ENCODE measurements at regions not wholly inside any gene's neighbourhood (a gene's known extent, or its start where the extent isn't known, plus 50 kb on each side); places are given as distances from the start of the nearest gene placed in this dataset.

DNA sequence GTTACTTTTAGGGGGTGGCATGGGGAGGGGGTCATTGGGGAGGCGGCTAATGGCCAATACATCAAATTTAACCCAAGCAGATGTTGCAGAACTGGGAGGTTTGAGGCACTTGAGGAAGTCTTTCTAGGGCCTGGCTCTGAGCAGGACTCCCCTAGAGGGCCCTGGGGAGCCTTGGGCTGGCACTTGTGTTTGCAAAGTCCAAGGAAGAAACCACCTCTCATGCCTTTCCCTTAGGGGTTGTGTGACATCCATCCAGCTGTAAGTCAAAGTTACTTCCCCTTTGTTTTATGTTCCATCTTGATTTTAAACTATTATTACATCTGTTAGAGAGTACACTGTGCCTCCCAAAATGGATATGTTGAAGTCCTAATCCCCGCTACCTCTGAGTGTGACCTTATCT is 159.9 kb downstream of the KATNAL1 start:
- CTCF ChIA-PET = interaction anchor here (1.0 kb wide), 1 partner anchor 1283 kb away, joined by 3 read pairs; no protein-coding TSS in a partner anchor
- Histone ChIP-seq H3K27ac (ENCODE audit: extremely low read depth, low read depth, low read length) (no peak overlapping the region), H3K4me1 (ENCODE audit: control insufficient read depth, insufficient read depth, low read length) (no peaks in the 10 kb centered on the region), H3K4me3 (ENCODE audit: low read depth, low read length) (no peak overlapping the region), H3K9me3 (ENCODE audit: control insufficient read depth, insufficient read depth, low read depth, low read length) (no peaks in the 10 kb centered on the region), H3K36me3 (ENCODE audit: control insufficient read depth in 2 of 2, insufficient read depth in 1 of 2, low read length in 2 of 2) (no peaks in the 10 kb centered on the region)
- POLR2A ChIA-PET = interaction anchor here (0.6 kb wide), 1 partner anchor 96 kb away, joined by 4 read pairs; no protein-coding TSS in a partner anchor
- TF ChIP-seq ZNF10 (tag by site-specific recombination; IDR thresholded peaks at IDR 0.05) (no peak), ZNF626 (tag by site-specific recombination; IDR thresholded peaks at IDR 0.05) (no peak)

DNA sequence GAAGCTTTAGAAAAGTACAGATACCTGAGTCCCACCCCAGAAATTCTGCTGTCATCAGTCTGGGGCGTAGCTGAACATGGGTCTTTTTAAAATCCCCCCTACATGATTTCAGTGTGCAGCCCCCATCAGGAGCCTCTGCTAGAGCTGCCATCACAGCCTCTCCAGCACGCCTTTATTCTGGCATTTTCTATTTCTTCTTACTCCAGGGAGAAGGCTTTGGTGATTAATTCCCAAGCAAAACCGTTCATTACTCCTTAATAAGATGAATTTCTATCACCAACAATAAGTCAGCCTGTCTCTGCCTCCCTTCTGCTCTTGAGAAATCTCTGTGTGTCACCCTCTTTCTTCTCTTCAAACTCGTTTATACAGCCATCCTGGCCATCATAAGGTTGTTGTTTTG is 160.3 kb downstream of the KATNAL1 start:
- POLR2A ChIA-PET = no interaction called here
- TF ChIP-seq ZNF585B (tag by site-specific recombination; IDR thresholded peaks at IDR 0.05) = no peak
- TF ChIP-seq, protein P1, sequence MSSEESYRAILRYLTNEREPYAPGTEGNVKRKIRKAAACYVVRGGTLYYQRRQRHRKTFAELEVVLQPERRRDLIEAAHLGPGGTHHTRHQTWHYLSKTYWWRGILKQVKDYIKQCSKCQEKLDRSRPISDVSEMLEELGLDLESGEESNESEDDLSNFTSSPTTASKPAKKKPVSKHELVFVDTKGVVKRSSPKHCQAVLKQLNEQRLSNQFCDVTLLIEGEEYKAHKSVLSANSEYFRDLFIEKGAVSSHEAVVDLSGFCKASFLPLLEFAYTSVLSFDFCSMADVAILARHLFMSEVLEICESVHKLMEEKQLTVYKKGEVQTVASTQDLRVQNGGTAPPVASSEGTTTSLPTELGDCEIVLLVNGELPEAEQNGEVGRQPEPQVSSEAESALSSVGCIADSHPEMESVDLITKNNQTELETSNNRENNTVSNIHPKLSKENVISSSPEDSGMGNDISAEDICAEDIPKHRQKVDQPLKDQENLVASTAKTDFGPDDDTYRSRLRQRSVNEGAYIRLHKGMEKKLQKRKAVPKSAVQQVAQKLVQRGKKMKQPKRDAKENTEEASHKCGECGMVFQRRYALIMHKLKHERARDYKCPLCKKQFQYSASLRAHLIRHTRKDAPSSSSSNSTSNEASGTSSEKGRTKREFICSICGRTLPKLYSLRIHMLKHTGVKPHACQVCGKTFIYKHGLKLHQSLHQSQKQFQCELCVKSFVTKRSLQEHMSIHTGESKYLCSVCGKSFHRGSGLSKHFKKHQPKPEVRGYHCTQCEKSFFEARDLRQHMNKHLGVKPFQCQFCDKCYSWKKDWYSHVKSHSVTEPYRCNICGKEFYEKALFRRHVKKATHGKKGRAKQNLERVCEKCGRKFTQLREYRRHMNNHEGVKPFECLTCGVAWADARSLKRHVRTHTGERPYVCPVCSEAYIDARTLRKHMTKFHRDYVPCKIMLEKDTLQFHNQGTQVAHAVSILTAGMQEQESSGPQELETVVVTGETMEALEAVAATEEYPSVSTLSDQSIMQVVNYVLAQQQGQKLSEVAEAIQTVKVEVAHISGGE (tag by site-specific recombination; conservative IDR thresholded peaks at IDR 0.05; ENCODE audit: low read depth) = no peak
- no peak for TF ChIP-seq ZNF670 (tag by site-specific recombination; IDR thresholded peaks at IDR 0.05; ENCODE audit: low read depth)
- TF ChIP-seq ZNF514 (tag by site-specific recombination; IDR thresholded peaks at IDR 0.05) = no peak
- TF ChIP-seq ZNF239 (tag by site-specific recombination; IDR thresholded peaks at IDR 0.05) = no peak
- no peak for TF ChIP-seq SALL2 (tag by site-specific recombination; IDR thresholded peaks at IDR 0.05; ENCODE audit: borderline replicate concordance)
- no peak for TF ChIP-seq KLF7 (tag by site-specific recombination; IDR thresholded peaks at IDR 0.05; ENCODE audit: borderline replicate concordance)
- no peak for TF ChIP-seq ZNF76 (tag by site-specific recombination; IDR thresholded peaks at IDR 0.05; ENCODE audit: borderline replicate concordance, low read depth)
- TF ChIP-seq YY1 (tag by site-specific recombination; IDR thresholded peaks at IDR 0.05) = no peak
- TF ChIP-seq, protein P2, sequence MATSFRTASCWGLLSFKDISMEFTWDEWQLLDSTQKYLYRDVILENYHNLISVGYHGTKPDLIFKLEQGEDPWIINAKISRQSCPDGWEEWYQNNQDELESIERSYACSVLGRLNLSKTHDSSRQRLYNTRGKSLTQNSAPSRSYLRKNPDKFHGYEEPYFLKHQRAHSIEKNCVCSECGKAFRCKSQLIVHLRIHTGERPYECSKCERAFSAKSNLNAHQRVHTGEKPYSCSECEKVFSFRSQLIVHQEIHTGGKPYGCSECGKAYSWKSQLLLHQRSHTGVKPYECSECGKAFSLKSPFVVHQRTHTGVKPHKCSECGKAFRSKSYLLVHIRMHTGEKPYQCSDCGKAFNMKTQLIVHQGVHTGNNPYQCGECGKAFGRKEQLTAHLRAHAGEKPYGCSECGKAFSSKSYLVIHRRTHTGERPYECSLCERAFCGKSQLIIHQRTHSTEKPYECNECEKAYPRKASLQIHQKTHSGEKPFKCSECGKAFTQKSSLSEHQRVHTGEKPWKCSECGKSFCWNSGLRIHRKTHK (tag by site-specific recombination; IDR thresholded peaks at IDR 0.05) = no peak
- no peaks in the 10 kb centered on the region for H3K9me3 ChIP-seq (ENCODE audit: control insufficient read depth, insufficient read depth, low read depth, low read length)
- H3K27ac ChIP-seq (ENCODE audit: extremely low read depth, low read depth, low read length) = no peak overlapping the region
- H3K4me3 ChIP-seq (ENCODE audit: low read depth, low read length) = no peak overlapping the region
- no peaks in the 10 kb centered on the region for H3K4me1 ChIP-seq (ENCODE audit: control insufficient read depth, insufficient read depth, low read length)
- CTCF ChIA-PET = interaction anchor here (1.0 kb wide), 1 partner anchor 14 kb away, joined by 5 read pairs; no protein-coding TSS in a partner anchor
- H3K36me3 ChIP-seq (ENCODE audit: control insufficient read depth in 2 of 2, insufficient read depth in 1 of 2, low read length in 2 of 2) = no peaks in the 10 kb centered on the region

DNA sequence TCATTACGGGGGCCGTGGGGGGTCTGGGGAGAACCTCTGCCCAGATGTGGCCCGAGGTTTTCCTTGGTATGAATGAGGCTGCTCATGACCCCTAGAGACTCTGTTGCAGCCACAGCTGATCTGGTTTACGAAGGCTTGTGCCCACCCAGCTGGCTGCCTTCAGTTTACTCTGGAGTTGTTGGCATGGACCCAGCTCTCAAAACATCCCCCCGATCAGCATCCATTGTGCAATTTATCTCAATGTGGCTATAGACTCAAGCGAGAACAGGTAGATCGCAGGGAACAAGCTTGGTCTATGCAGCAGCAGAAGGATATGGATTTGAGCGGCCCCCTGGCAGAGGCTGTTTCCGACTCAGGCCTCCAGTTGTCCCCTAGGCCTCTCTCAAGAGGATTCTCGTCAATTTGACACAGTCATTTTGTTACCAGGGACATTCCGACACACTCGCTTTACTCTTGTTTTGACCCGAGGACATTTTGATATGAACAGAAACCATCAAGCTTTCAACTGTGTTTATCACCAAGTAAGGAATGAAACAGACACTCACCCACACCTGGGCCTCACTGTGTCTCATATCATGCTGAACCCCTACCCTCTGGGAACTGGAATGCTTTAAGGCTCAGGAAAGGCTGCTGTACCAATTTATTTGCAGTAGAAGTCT is 161.5 kb downstream of the KATNAL1 start:
- Histone ChIP-seq H3K27ac (ENCODE audit: extremely low read depth, low read depth, low read length) (no peak overlapping the region), H3K4me1 (ENCODE audit: control insufficient read depth, insufficient read depth, low read length) (no peaks in the 10 kb centered on the region), H3K4me3 (ENCODE audit: low read depth, low read length) (no peak overlapping the region), H3K36me3 (ENCODE audit: control insufficient read depth in 2 of 2, insufficient read depth in 1 of 2, low read length in 2 of 2) (no peaks in the 10 kb centered on the region), H3K9me3 (ENCODE audit: control insufficient read depth, insufficient read depth, low read depth, low read length) (no peaks in the 10 kb centered on the region)
- ChIA-PET POLR2A (no interaction called here), CTCF (interaction anchor here (0.6 to 1.0 kb wide), 2 partner anchors 13 to 206 kb away, joined by 5 read pairs; no protein-coding TSS in a partner anchor)
- TF ChIP-seq ZNF610 (tag by site-specific recombination; IDR thresholded peaks at IDR 0.05; ENCODE audit: borderline replicate concordance) (no peak), ZNF747 (tag by site-specific recombination; IDR thresholded peaks at IDR 0.05) (no peak), KLF9 (tag by site-specific recombination; IDR thresholded peaks at IDR 0.05; ENCODE audit: low read depth) (no peak), ZNF416 (tag by site-specific recombination; IDR thresholded peaks at IDR 0.05) (no peak), HOXD13 (CRISPR knock-in tag; IDR thresholded peaks at IDR 0.05; ENCODE audit: borderline replicate concordance) (no peak), ZNF768 (tag by site-specific recombination; IDR thresholded peaks at IDR 0.05) (no peak), MEIS1 (CRISPR knock-in tag; IDR thresholded peaks at IDR 0.05; ENCODE audit: borderline replicate concordance) (no peak), ZNF132 (tag by site-specific recombination; IDR thresholded peaks at IDR 0.05; ENCODE audit: borderline replicate concordance) (no peak), ZNF830 (tag by site-specific recombination; IDR thresholded peaks at IDR 0.05; ENCODE audit: low read depth) (no peak)
- TF ChIP-seq, protein P3, sequence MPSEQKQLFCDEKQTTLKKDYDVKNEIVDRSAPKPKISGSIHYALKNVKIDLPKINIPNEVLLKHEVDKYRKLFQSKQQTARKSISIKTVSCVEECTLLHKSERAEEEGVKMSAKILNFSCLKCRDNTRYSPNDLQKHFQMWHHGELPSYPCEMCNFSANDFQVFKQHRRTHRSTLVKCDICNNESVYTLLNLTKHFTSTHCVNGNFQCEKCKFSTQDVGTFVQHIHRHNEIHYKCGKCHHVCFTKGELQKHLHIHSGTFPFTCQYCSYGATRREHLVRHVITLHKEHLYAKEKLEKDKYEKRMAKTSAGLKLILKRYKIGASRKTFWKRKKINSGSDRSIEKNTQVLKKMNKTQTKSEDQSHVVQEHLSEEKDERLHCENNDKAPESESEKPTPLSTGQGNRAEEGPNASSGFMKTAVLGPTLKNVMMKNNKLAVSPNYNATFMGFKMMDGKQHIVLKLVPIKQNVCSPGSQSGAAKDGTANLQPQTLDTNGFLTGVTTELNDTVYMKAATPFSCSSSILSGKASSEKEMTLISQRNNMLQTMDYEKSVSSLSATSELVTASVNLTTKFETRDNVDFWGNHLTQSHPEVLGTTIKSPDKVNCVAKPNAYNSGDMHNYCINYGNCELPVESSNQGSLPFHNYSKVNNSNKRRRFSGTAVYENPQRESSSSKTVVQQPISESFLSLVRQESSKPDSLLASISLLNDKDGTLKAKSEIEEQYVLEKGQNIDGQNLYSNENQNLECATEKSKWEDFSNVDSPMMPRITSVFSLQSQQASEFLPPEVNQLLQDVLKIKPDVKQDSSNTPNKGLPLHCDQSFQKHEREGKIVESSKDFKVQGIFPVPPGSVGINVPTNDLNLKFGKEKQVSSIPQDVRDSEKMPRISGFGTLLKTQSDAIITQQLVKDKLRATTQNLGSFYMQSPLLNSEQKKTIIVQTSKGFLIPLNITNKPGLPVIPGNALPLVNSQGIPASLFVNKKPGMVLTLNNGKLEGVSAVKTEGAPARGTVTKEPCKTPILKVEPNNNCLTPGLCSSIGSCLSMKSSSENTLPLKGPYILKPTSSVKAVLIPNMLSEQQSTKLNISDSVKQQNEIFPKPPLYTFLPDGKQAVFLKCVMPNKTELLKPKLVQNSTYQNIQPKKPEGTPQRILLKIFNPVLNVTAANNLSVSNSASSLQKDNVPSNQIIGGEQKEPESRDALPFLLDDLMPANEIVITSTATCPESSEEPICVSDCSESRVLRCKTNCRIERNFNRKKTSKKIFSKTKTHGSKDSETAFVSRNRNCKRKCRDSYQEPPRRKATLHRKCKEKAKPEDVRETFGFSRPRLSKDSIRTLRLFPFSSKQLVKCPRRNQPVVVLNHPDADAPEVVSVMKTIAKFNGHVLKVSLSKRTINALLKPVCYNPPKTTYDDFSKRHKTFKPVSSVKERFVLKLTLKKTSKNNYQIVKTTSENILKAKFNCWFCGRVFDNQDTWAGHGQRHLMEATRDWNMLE (tag by site-specific recombination; conservative IDR thresholded peaks at IDR 0.05; ENCODE audit: low read depth) = no peak
